Stomach (tissue), 8 donors: ENCODE measurements at regions not wholly inside any gene's neighbourhood (a gene's known extent, or its start where the extent isn't known, plus 50 kb on each side); places are given as distances from the start of the nearest gene placed in this dataset.

Experiments
- DNase-seq, 2 donors: peaks; one replicate each; pipeline versions ENCODE4 v3.0.0 to v3.0.0-alpha.2; 2013 to 2019
- H3K27ac ChIP-seq, 5 donors: fragments of 200-600 bp in 4 of 5; sonication (generic) in 4 of 5; one replicate each; pipeline ENCODE4 v1.5.1; 2013 to 2019; ENCODE audit warnings: mild to moderate bottlenecking in 1 of 5, moderate library complexity in 1 of 5
- H3K27me3 ChIP-seq, 3 donors: fragments of 200-600 bp; sonication (generic); one replicate each; pipeline ENCODE4 v1.5.1; 2017 to 2019; ENCODE audit warnings: mixed run types in 1 of 3
- H3K36me3 ChIP-seq, 4 donors: fragments of 200-600 bp; sonication (generic); 1 replicate in 3 of 4; 2 replicates in 1 of 4; pipeline ENCODE4 v1.5.1; 2016 to 2019
- H3K4me1 ChIP-seq, 4 donors: fragments of 200-600 bp; sonication (generic); one replicate each; pipeline ENCODE4 v1.5.1; 2016 to 2019
- H3K4me3 ChIP-seq, 4 donors: fragments of 200-600 bp; sonication (generic) in 3 of 4; one replicate each; pipeline ENCODE4 v1.5.1; 2016 to 2019; ENCODE audit warnings: mild to moderate bottlenecking in 1 of 4
- H3K9me3 ChIP-seq, 4 donors: fragments of 200-600 bp; sonication (generic); one replicate each; pipeline ENCODE4 v1.5.1; 2016 to 2019
- EP300 ChIP-seq: sonication (generic); formaldehyde crosslinking; IDR thresholded peaks from one replicate; pipeline ENCODE4 v1.6.1; 2017; ENCODE audit warnings: antibody characterized with exemption
- POLR2A ChIP-seq, 4 donors: fragments of 450-650 bp; IDR thresholded peaks; one replicate each; pipeline ENCODE4 v1.6.1; 2016; ENCODE audit warnings: antibody characterized with exemption in 4 of 4, control low read depth in 2 of 4, mild to moderate bottlenecking in 1 of 4, moderate library complexity in 1 of 4
- POLR2AphosphoS5 ChIP-seq, 3 donors: sonication (generic); formaldehyde crosslinking; IDR thresholded peaks; one replicate each; pipeline ENCODE4 v1.6.1; 2016; ENCODE audit warnings: antibody characterized with exemption in 3 of 3
- WGBS, 5 donors: extraction: QIAGEN DNeasy Blood & Tissue Kit in 3 of 5; methylation state at CpG; one replicate each; pipeline versions ENCODE4 v1.1.5 to v1.1.7; 2013 to 2018; 5-methylcytosine and 5-hydroxymethylcytosine counted together
- intact Hi-C: fragments of 100-400 bp; cut with DNase I; formaldehyde crosslinking; loops from one replicate; pipeline ENCODE4 v1.15.1; 2023; ENCODE audit warnings: low total_unique reads
- TF ChIP-seq, protein P1 (sequence below), 7 experiments: fragments of 450-650 bp in 4 of 7; fragments of 200-600 bp in 3 of 7; sonication (generic) in 3 of 7; IDR thresholded peaks; one replicate each; pipeline ENCODE4 v1.5.1; 2016 to 2019; ENCODE audit warnings: antibody characterized with exemption in 7 of 7, control low read depth in 2 of 7, mild to moderate bottlenecking in 1 of 7
- donor health status: healthy with polysubstance abuse.
- donor health status: Bipolar disorder and iron deficiency.
- donor health status: healthy.

DNA sequence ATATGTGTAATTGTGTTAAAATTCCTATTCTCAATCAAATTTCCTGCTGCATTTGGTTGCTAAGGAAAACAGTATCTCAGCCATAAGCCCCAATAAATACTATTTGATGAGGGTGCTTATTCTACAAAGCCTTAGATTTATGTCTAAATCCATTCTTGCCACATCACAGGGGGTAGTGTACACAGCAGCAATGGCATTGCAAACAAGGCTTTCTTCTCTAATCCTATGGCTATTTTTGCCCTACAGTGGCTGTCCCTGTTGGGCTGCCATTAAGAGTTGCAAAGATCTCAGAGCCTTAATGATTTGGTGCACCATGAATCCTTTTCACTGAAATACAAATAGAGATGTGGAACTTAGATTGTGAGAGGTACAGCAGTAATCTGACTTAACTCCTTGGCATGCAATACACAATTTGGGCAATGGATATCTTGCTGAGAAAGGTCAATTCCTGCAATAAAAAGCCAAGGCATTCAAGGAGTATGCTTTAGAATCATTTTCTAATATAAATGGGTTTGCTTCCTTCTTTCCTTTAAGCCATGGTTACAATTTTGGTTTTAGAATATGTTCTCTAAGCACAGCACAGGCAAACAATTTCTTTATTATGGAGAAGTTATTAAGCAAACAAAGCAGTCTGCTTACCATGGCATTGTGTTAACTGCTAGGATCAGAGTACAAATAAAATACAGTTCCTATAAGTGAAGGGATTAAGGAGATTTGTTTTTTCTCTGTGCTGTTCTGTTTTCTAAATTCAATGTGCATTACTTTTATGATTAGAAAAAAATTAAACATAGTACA is 69.8 kb upstream of the CD302 start:
- TF ChIP-seq EP300: no peak
- TF ChIP-seq POLR2AphosphoS5 (IDR thresholded peaks at IDR 0.05): no peak
- TF ChIP-seq, protein P1, sequence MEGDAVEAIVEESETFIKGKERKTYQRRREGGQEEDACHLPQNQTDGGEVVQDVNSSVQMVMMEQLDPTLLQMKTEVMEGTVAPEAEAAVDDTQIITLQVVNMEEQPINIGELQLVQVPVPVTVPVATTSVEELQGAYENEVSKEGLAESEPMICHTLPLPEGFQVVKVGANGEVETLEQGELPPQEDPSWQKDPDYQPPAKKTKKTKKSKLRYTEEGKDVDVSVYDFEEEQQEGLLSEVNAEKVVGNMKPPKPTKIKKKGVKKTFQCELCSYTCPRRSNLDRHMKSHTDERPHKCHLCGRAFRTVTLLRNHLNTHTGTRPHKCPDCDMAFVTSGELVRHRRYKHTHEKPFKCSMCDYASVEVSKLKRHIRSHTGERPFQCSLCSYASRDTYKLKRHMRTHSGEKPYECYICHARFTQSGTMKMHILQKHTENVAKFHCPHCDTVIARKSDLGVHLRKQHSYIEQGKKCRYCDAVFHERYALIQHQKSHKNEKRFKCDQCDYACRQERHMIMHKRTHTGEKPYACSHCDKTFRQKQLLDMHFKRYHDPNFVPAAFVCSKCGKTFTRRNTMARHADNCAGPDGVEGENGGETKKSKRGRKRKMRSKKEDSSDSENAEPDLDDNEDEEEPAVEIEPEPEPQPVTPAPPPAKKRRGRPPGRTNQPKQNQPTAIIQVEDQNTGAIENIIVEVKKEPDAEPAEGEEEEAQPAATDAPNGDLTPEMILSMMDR (IDR thresholded peaks at IDR 0.05): no peak
- no peak for TF ChIP-seq POLR2A (IDR thresholded peaks at IDR 0.05)
- peaks cover 0 to 5% (median 0%) of the 10 kb centered on the region in 4 donors for H3K4me1 ChIP-seq
- H3K36me3 ChIP-seq: no peaks in the 10 kb centered on the region
- no peaks in the 10 kb centered on the region for H3K9me3 ChIP-seq
- intact Hi-C loops: no loop called here
- no peak overlapping the region for H3K27ac ChIP-seq
- no peak for DNase-seq
- H3K27me3 ChIP-seq: no peaks in the 10 kb centered on the region
- no peak overlapping the region for H3K4me3 ChIP-seq

DNA sequence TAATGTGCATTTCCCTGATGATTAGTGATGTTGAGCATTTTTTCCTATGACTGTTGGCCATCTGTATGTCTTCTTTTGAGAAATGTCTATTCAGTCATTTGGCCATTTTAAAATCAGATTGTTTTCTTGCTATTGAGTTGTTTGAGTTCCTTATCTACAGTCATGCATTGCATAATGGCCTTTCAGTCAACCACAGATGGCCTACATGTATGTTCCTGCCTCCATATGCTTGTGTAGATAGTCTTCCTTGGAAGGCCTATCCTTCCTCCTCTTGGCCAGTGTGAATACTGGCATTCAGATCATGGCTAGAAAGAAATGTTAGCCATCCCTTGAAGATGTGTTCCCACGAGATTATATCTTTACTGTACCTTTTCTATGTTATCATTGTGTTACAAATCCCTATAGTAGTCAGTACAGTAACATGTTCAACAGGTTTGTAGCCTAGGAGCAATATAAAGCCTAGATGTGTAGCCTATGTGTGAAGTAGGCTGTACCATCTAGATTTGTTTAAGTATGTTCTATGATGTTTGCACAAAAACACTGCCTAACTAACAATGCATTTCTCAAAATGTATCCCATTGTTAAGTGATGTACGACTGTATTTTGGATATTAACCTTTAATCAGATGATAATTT is 65.6 kb upstream of the CD302 start:
- DNase-seq: no peak
- WGBS, 5 donors: 47 to 81% (median 62%) methylated on average over 2 of the region's 2 CpGs
- no peak overlapping the region for H3K27ac ChIP-seq
- H3K36me3 ChIP-seq: no peaks in the 10 kb centered on the region
- H3K27me3 ChIP-seq: no peaks in the 10 kb centered on the region
- peaks cover 0 to 5% (median 0%) of the 10 kb centered on the region in 4 donors for H3K4me1 ChIP-seq
- H3K4me3 ChIP-seq: no peak overlapping the region
- intact Hi-C loops: no loop called here
- TF ChIP-seq POLR2A (IDR thresholded peaks at IDR 0.05): no peak
- TF ChIP-seq POLR2AphosphoS5 (IDR thresholded peaks at IDR 0.05): no peak
- TF ChIP-seq EP300: no peak
- TF ChIP-seq, protein P1 (IDR thresholded peaks at IDR 0.05): no peak
- H3K9me3 ChIP-seq: no peaks in the 10 kb centered on the region

DNA sequence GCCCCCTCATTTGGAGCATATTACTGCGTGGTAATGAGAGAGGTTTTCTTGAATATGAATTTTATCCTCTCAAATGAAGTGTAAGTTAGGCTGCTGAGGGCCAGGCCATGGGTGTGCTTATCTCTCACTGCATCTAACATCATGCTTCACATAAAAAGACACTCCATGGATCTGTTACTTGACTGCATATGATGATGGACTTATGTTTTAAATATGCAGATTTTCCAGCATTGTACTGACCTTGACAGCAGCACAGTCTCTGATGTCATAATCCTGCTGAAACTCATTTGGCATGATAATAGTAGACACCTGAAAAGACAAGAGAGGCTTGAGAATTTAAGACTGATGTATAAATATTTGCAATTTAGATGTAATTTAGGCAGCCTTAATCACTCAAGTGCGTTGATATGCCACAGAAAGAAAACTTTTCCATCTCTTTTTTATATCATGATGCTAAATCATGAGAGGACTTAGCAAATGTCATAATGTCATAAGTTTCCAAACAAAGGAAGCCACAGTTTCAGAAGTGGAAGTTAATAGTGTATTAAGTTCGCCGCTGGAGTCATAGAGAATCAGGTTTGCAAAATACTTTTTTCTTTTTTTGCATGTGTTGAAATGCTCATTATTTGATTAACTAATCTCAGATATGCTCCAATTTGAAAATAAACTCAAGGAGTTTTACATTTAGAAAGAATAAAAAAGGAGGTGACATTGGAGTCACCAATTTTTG is 62.7 kb upstream of the CD302 start:
- peaks cover 0 to 3% (median 0%) of the 10 kb centered on the region in 4 donors for H3K4me1 ChIP-seq
- H3K4me3 ChIP-seq: no peak overlapping the region
- no peak for DNase-seq
- no peaks in the 10 kb centered on the region for H3K9me3 ChIP-seq
- no peak overlapping the region for H3K27ac ChIP-seq
- TF ChIP-seq EP300 (no peak), POLR2A (IDR thresholded peaks at IDR 0.05) (no peak), POLR2AphosphoS5 (IDR thresholded peaks at IDR 0.05) (no peak)
- TF ChIP-seq, protein P1 (IDR thresholded peaks at IDR 0.05): no peak
- no peaks in the 10 kb centered on the region for H3K36me3 ChIP-seq
- 81 to 91% (median 86%) methylated on average over 4 of the region's 4 CpGs for WGBS, 5 donors
- H3K27me3 ChIP-seq: no peaks in the 10 kb centered on the region
- intact Hi-C loops: no loop called here

DNA sequence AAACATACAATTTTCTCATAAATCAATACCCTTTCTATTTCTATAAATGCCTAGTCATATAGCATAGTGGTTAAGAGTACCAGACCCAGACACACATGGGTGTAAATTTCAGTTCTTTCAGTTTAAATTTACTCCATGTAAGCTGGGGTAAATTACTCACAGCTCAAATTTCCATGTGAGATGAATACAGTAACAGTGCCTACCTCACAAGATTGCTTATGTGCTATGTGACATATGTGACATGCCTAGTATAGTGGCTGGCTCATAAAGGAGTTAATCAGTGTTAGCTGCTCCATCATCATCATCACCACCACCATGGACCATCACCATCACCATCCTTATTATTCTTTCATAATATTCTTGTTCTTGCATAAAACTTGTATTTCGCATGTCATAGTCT is 61.6 kb upstream of the CD302 start:
- no peak overlapping the region for H3K4me3 ChIP-seq
- no peak for DNase-seq
- H3K27ac ChIP-seq: no peak overlapping the region
- H3K27me3 ChIP-seq: no peaks in the 10 kb centered on the region
- no peaks in the 10 kb centered on the region for H3K9me3 ChIP-seq
- 94 to 100% (median 95%) methylated on average over 1 of the region's 1 CpG for WGBS, 5 donors
- TF ChIP-seq POLR2A (IDR thresholded peaks at IDR 0.05) (no peak), POLR2AphosphoS5 (IDR thresholded peaks at IDR 0.05) (no peak), EP300 (no peak)
- TF ChIP-seq, protein P1 (IDR thresholded peaks at IDR 0.05): no peak
- H3K4me1 ChIP-seq: peaks cover 0 to 7% (median 0%) of the 10 kb centered on the region in 4 donors
- no peaks in the 10 kb centered on the region for H3K36me3 ChIP-seq
- intact Hi-C loops: no loop called here
